ENCODE measurements at regions not wholly inside any gene's neighbourhood (a gene's known extent, or its start where the extent isn't known, plus 50 kb on each side); places are given as distances from the start of the nearest gene placed in this dataset.

DNA sequence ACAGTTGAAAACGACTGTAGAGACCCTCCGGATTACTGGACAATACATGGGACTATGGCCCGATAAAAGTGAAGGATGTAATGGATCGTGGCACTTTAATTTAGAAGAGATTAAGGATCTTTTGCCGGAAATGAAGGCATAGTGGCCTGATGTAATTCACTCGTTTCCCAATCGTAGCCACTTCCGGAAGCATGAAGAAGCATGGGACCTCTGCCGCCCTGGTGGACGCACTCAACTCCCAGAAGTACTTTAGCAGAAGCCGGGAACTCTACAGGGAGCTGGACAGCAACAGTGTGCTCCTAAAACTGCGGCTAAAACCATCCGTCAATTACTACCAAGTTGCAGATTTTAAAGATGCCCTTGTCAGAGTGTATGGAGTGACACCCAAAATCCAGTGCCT is 59.6 kb upstream of the NUPR2 start:
- TF ChIP-seq CTCF (IDR thresholded peaks at IDR 0.05; ENCODE audit: insufficient read depth, low read length, missing control alignments) = no peak
- CTCF ChIA-PET = no interaction called here
- H3K4me3 ChIP-seq (ENCODE audit: low read depth, low read length) = no peak overlapping the region
- DNase-seq (ENCODE audit: low read depth, low spot score) = no peak
- POLR2A ChIA-PET = no interaction called here

- DNase-seq (ENCODE audit: low read depth, low spot score) = no peak
- no peak overlapping the region for H3K4me3 ChIP-seq (ENCODE audit: low read depth, low read length)
- CTCF ChIA-PET = no interaction called here
- TF ChIP-seq CTCF (IDR thresholded peaks at IDR 0.05; ENCODE audit: insufficient read depth, low read length, missing control alignments) = no peak
- POLR2A ChIA-PET = no interaction called here
Measured at GRCh38 chr7:56174875-56175760, 58.9 kb upstream of the NUPR2 start.

- CTCF ChIA-PET = no interaction called here
- H3K4me3 ChIP-seq (ENCODE audit: low read depth, low read length) = no peak overlapping the region
- TF ChIP-seq CTCF (IDR thresholded peaks at IDR 0.05; ENCODE audit: insufficient read depth, low read length, missing control alignments) = no peak
- no peak for DNase-seq (ENCODE audit: low read depth, low spot score)
- POLR2A ChIA-PET = no interaction called here
Measured at GRCh38 chr7:56174346-56174874, 58.2 kb upstream of the NUPR2 start.
